Stomach (tissue), 8 donors: ENCODE measurements at regions not wholly inside any gene's neighbourhood (a gene's known extent, or its start where the extent isn't known, plus 50 kb on each side); places are given as distances from the start of the nearest gene placed in this dataset.

Experiments
- DNase-seq, 2 donors: peaks; one replicate each; pipeline versions ENCODE4 v3.0.0 to v3.0.0-alpha.2; 2013 to 2019
- H3K27ac ChIP-seq, 5 donors: fragments of 200-600 bp in 4 of 5; sonication (generic) in 4 of 5; one replicate each; pipeline ENCODE4 v1.5.1; 2013 to 2019; ENCODE audit warnings: mild to moderate bottlenecking in 1 of 5, moderate library complexity in 1 of 5
- H3K27me3 ChIP-seq, 3 donors: fragments of 200-600 bp; sonication (generic); one replicate each; pipeline ENCODE4 v1.5.1; 2017 to 2019; ENCODE audit warnings: mixed run types in 1 of 3
- H3K36me3 ChIP-seq, 4 donors: fragments of 200-600 bp; sonication (generic); 1 replicate in 3 of 4; 2 replicates in 1 of 4; pipeline ENCODE4 v1.5.1; 2016 to 2019
- H3K4me1 ChIP-seq, 4 donors: fragments of 200-600 bp; sonication (generic); one replicate each; pipeline ENCODE4 v1.5.1; 2016 to 2019
- H3K4me3 ChIP-seq, 4 donors: fragments of 200-600 bp; sonication (generic) in 3 of 4; one replicate each; pipeline ENCODE4 v1.5.1; 2016 to 2019; ENCODE audit warnings: mild to moderate bottlenecking in 1 of 4
- H3K9me3 ChIP-seq, 4 donors: fragments of 200-600 bp; sonication (generic); one replicate each; pipeline ENCODE4 v1.5.1; 2016 to 2019
- CTCF ChIP-seq, 7 experiments: fragments of 450-650 bp in 4 of 7; fragments of 200-600 bp in 3 of 7; sonication (generic) in 3 of 7; IDR thresholded peaks; one replicate each; pipeline ENCODE4 v1.5.1; 2016 to 2019; ENCODE audit warnings: antibody characterized with exemption in 7 of 7, control low read depth in 2 of 7, mild to moderate bottlenecking in 1 of 7
- EP300 ChIP-seq: sonication (generic); formaldehyde crosslinking; IDR thresholded peaks from one replicate; pipeline ENCODE4 v1.6.1; 2017; ENCODE audit warnings: antibody characterized with exemption
- POLR2A ChIP-seq, 4 donors: fragments of 450-650 bp; IDR thresholded peaks; one replicate each; pipeline ENCODE4 v1.6.1; 2016; ENCODE audit warnings: antibody characterized with exemption in 4 of 4, control low read depth in 2 of 4, mild to moderate bottlenecking in 1 of 4, moderate library complexity in 1 of 4
- POLR2AphosphoS5 ChIP-seq, 3 donors: sonication (generic); formaldehyde crosslinking; IDR thresholded peaks; one replicate each; pipeline ENCODE4 v1.6.1; 2016; ENCODE audit warnings: antibody characterized with exemption in 3 of 3
- WGBS, 5 donors: extraction: QIAGEN DNeasy Blood & Tissue Kit in 3 of 5; methylation state at CpG; one replicate each; pipeline versions ENCODE4 v1.1.5 to v1.1.7; 2013 to 2018; 5-methylcytosine and 5-hydroxymethylcytosine counted together
- intact Hi-C: fragments of 100-400 bp; cut with DNase I; formaldehyde crosslinking; loops from one replicate; pipeline ENCODE4 v1.15.1; 2023; ENCODE audit warnings: low total_unique reads
- donor health status: healthy with polysubstance abuse.
- donor health status: Bipolar disorder and iron deficiency.
- donor health status: healthy.

- Histone ChIP-seq H3K4me1 (no peaks in the 10 kb centered on the region), H3K36me3 (no peaks in the 10 kb centered on the region), H3K9me3 (no peaks in the 10 kb centered on the region), H3K27ac (no peak overlapping the region), H3K4me3 (no peak overlapping the region), H3K27me3 (no peaks in the 10 kb centered on the region)
- no peak for TF ChIP-seq POLR2AphosphoS5 (IDR thresholded peaks at IDR 0.05)
- no peak for TF ChIP-seq EP300
- no peak for TF ChIP-seq CTCF (IDR thresholded peaks at IDR 0.05)
- TF ChIP-seq POLR2A (IDR thresholded peaks at IDR 0.05), result no peak
- intact Hi-C loops, result no loop called here
- WGBS, 5 donors, result 47 to 71% (median 56%) methylated on average over 2 of the region's 2 CpGs
- DNase-seq, result no peak
Measured at GRCh38 chr1:199291022-199291740, 652.3 kb downstream of the PTPRC start.

- Histone ChIP-seq H3K36me3 (no peaks in the 10 kb centered on the region), H3K9me3 (no peaks in the 10 kb centered on the region), H3K27ac (no peak overlapping the region), H3K27me3 (no peaks in the 10 kb centered on the region), H3K4me1 (no peaks in the 10 kb centered on the region), H3K4me3 (no peak overlapping the region)
- WGBS, 5 donors, result 79 to 88% (median 85%) methylated on average over 1 of the region's 1 CpG
- TF ChIP-seq CTCF (IDR thresholded peaks at IDR 0.05) (no peak), POLR2AphosphoS5 (IDR thresholded peaks at IDR 0.05) (no peak), POLR2A (IDR thresholded peaks at IDR 0.05) (no peak), EP300 (no peak)
- no peak for DNase-seq
- intact Hi-C loops, result no loop called here
Measured at GRCh38 chr1:199292896-199293295, 654.1 kb downstream of the PTPRC start.

- no peaks in the 10 kb centered on the region for H3K9me3 ChIP-seq
- 31 to 57% (median 40%) methylated on average over 3 of the region's 3 CpGs for WGBS, 5 donors
- H3K4me3 ChIP-seq, result no peak overlapping the region
- intact Hi-C loops, result no loop called here
- no peaks in the 10 kb centered on the region for H3K27me3 ChIP-seq
- TF ChIP-seq POLR2AphosphoS5 (IDR thresholded peaks at IDR 0.05) (no peak), EP300 (no peak), POLR2A (IDR thresholded peaks at IDR 0.05) (no peak), CTCF (IDR thresholded peaks at IDR 0.05) (no peak)
- no peak for DNase-seq
- no peaks in the 10 kb centered on the region for H3K36me3 ChIP-seq
- H3K4me1 ChIP-seq, result no peaks in the 10 kb centered on the region
- H3K27ac ChIP-seq, result no peak overlapping the region
Measured at GRCh38 chr1:199295107-199295506, 656.3 kb downstream of the PTPRC start.

GRCh38 chr1:199297174-199297573, 658.3 kb downstream of the PTPRC start:
- Histone ChIP-seq H3K27me3 (no peaks in the 10 kb centered on the region), H3K4me3 (no peak overlapping the region), H3K9me3 (no peaks in the 10 kb centered on the region), H3K36me3 (no peaks in the 10 kb centered on the region), H3K4me1 (no peaks in the 10 kb centered on the region), H3K27ac (no peak overlapping the region)
- no peak for DNase-seq
- TF ChIP-seq POLR2AphosphoS5 (IDR thresholded peaks at IDR 0.05) (no peak), CTCF (IDR thresholded peaks at IDR 0.05) (no peak), EP300 (no peak), POLR2A (IDR thresholded peaks at IDR 0.05) (no peak)
- intact Hi-C loops, result no loop called here
